ENCODE measurements at regions not wholly inside any gene's neighbourhood (a gene's known extent, or its start where the extent isn't known, plus 50 kb on each side); places are given as distances from the start of the nearest gene placed in this dataset.

DNA sequence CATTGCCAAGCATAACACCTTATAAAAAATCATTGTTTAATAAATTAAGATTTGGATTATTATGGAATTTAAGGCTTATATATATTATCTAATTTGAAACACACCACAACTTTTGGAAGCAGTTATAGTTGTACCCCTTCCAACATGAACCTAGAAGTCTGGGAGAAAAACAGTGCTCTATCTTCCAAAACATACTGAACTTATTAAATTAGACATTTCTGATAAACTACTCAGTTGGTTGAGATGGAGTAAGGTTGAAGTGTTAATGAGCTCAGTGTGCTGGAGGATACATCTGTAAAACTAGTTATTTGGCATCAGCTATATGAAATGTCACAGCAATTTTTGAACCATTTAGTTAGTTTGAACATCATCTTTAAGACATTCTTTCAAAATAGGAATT, 227.4 kb downstream of the ALX1 start:
- Mint-ChIP-seq H3K27me3 (ENCODE audit: low read depth) (peaks cover 4% of the 10 kb centered on the region), H3K4me3 (ENCODE audit: unreplicated experiment) (no peak overlapping the region), H3K4me1 (ENCODE audit: low read depth) (no peaks in the 10 kb centered on the region), H3K9me3 (ENCODE audit: low read depth) (no peaks in the 10 kb centered on the region), H3K36me3 (ENCODE audit: low read depth) (no peaks in the 10 kb centered on the region), H3K27ac (ENCODE audit: unreplicated experiment) (no peak overlapping the region)
- TF ChIP-seq CTCF (IDR thresholded peaks at IDR 0.05), result no peak
- DNase-seq (ENCODE audit: low spot score), result no peak

DNA sequence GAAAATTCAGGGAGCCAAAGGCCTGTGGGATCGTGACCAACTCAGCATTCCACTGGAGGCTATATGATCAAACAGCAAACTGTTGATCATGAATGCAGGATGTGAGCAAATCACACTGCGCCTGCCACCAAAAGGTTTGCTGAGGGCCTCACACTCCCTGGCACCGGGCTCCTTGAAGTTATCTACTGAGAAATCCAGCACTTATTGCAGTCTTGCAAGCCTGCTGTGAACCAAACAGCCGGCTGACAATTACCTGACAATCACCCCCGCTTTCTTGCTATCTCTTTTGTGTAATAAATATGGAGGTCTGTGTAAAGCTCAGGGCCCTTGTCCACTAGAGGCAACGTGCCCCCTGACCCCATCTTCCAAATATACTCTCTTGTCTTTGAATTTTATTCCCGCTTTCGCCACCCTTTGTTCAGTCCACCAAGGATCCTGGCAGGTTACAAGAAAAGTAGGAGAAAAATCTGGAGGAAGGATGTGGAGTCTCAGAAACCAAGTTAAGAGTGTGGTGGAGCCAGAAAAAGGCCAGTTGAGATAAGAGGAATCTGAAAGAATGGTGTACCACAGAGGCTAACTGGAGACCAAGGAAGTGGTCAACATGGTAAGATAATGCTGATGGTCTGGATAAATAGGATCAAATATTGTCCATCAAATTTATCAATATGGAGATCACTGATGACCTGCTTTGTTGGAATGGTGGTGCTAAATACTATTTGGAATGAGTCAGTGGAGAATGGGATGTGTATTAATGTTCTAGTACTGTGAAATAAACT, 229.2 kb downstream of the ALX1 start:
- no peak for TF ChIP-seq CTCF (IDR thresholded peaks at IDR 0.05)
- peaks cover 12% of the 10 kb centered on the region for H3K27me3 Mint-ChIP-seq (ENCODE audit: low read depth)
- H3K27ac Mint-ChIP-seq (ENCODE audit: unreplicated experiment), result no peak overlapping the region
- H3K4me3 Mint-ChIP-seq (ENCODE audit: unreplicated experiment), result no peak overlapping the region
- no peak for DNase-seq (ENCODE audit: low spot score)
- H3K4me1 Mint-ChIP-seq (ENCODE audit: low read depth), result no peaks in the 10 kb centered on the region
- H3K36me3 Mint-ChIP-seq (ENCODE audit: low read depth), result no peaks in the 10 kb centered on the region
- H3K9me3 Mint-ChIP-seq (ENCODE audit: low read depth), result no peaks in the 10 kb centered on the region

- no peak for DNase-seq (ENCODE audit: low spot score)
Measured at GRCh38 chr12:85509857-85510256, 229.8 kb downstream of the ALX1 start.

DNA sequence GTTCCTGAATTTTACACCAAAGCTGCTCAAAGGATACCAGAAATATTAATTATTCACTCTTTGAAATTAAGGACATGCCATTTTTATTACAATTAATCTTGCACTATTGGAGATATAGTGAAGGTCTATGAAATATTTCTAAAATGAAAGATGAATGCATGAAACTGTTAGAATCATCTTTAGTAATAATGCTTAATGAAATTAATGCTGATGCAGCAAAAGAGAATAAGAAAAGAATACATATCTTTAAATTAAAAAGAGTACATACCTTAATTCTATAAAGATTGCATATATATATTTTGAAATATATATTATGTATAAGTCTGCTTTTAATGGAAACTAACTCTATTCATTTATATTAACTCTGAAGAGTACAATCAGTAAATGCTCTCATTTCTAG, 236.0 kb downstream of the ALX1 start:
- Mint-ChIP-seq H3K27me3 (ENCODE audit: low read depth) (peaks cover 27% of the 10 kb centered on the region), H3K36me3 (ENCODE audit: low read depth) (no peaks in the 10 kb centered on the region), H3K9me3 (ENCODE audit: low read depth) (no peaks in the 10 kb centered on the region), H3K4me1 (ENCODE audit: low read depth) (no peaks in the 10 kb centered on the region), H3K27ac (ENCODE audit: unreplicated experiment) (no peak overlapping the region), H3K4me3 (ENCODE audit: unreplicated experiment) (no peak overlapping the region)
- no peak for TF ChIP-seq CTCF (IDR thresholded peaks at IDR 0.05)
- no peak for DNase-seq (ENCODE audit: low spot score)

More at GRCh38 chr12:85509857-85510256, 229.8 kb downstream of the ALX1 start:
- H3K27ac Mint-ChIP-seq (ENCODE audit: unreplicated experiment), result no peak overlapping the region
- H3K9me3 Mint-ChIP-seq (ENCODE audit: low read depth), result no peaks in the 10 kb centered on the region
- no peaks in the 10 kb centered on the region for H3K36me3 Mint-ChIP-seq (ENCODE audit: low read depth)
- no peaks in the 10 kb centered on the region for H3K4me1 Mint-ChIP-seq (ENCODE audit: low read depth)
- TF ChIP-seq CTCF (IDR thresholded peaks at IDR 0.05), result no peak
- no peak overlapping the region for H3K4me3 Mint-ChIP-seq (ENCODE audit: unreplicated experiment)
- peaks cover 17% of the 10 kb centered on the region for H3K27me3 Mint-ChIP-seq (ENCODE audit: low read depth)

DNA sequence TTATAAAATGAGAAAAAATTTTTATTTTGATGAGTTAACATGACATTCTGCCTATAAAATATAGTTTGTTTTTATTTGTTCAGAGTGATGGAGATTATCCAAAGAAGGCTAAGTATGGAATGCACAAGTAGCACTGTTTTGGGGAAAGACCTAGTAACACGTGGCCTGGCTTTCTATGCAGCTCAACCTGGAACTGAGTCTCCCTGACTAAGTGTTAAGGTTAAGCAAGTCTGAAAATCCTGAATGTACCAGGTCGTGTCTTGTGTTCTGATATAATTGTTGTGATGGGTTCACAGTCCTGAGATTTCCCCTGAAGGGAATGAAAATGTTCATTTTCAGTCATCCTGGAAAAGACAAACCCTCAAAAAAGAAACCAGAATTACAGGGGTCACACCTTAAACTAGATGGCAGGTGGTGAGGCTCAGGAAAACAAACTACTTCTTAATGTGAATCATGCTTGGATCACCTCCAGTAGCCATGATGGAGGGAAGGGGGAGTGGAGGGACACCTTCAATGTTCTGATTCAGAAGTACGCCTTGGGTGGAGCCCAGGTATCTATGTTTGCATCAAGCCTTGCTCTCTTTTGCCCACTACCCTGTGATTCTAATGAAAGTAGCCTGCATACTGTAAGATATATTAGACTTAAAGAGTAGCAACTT, 236.8 kb downstream of the ALX1 start:
- Mint-ChIP-seq H3K27me3 (ENCODE audit: low read depth) (peaks cover 30% of the 10 kb centered on the region), H3K36me3 (ENCODE audit: low read depth) (no peaks in the 10 kb centered on the region), H3K27ac (ENCODE audit: unreplicated experiment) (no peak overlapping the region), H3K4me1 (ENCODE audit: low read depth) (no peaks in the 10 kb centered on the region), H3K4me3 (ENCODE audit: unreplicated experiment) (no peak overlapping the region), H3K9me3 (ENCODE audit: low read depth) (no peaks in the 10 kb centered on the region)
- DNase-seq (ENCODE audit: low spot score), result no peak
- TF ChIP-seq CTCF (IDR thresholded peaks at IDR 0.05), result no peak

Measured in chondrocyte (in vitro differentiated cells).